GM12892 (cell line): ENCODE measurements at regions not wholly inside any gene's neighbourhood (a gene's known extent, or its start where the extent isn't known, plus 50 kb on each side); places are given as distances from the start of the nearest gene placed in this dataset.

Experiments used
- POLR2A ChIP-seq: IDR thresholded peaks from 2 replicates; pipeline ENCODE4 v1.6.1; 2011; ENCODE audit warnings: low read depth, low read length, control low read depth
- POLR2AphosphoS5 ChIP-seq: IDR thresholded peaks from 2 replicates; pipeline ENCODE4 v1.6.1; 2011; ENCODE audit warnings: low read depth, low read length, control low read depth
- TAF1 ChIP-seq: IDR thresholded peaks from 2 replicates; pipeline ENCODE4 v1.6.1; 2011; ENCODE audit warnings: low read depth, mild to moderate bottlenecking, control low read depth, low read length, borderline replicate concordance

DNA sequence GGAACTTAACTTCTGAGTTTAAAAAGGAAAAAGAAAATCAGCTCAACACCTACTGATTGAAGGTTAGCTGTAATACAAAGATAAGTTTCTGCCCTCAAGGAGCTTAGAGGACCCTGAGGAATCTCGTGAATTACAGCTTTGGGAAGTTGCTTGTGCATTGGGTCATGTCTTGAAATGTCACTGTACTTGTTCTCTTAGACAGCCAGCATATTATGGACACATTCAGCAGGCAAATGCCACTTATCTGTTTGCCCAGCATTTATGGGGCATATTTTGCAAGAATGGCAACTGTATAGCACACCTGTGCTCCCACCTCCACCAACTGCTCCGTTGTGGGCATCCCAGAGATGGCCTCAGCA, 263.6 kb upstream of the CRY1 start:
- TF ChIP-seq POLR2A (no peak), TAF1 (no peak), POLR2AphosphoS5 (no peak)
